Brain microvascular endothelial cell (primary cell): ENCODE measurements at regions not wholly inside any gene's neighbourhood (a gene's known extent, or its start where the extent isn't known, plus 50 kb on each side); places are given as distances from the start of the nearest gene placed in this dataset.

Experiments
- DNase-seq: peaks from one replicate; pipeline ENCODE4 v3.0.0-alpha.2; 2020
- H3K27ac ChIP-seq: fragments of 250-450 bp; sonication (Bioruptor Pico); 2 replicates; pipeline ENCODE4 v1.5.1; 2020; ENCODE audit warnings: mild to moderate bottlenecking, moderate library complexity
- H3K27me3 ChIP-seq: fragments of 250-450 bp; sonication (Bioruptor Pico); replicated peaks from 2 replicates; pipeline ENCODE4 v1.5.1; 2020; ENCODE audit warnings: mild to moderate bottlenecking
- H3K36me3 ChIP-seq: fragments of 250-450 bp; sonication (Bioruptor Pico); replicated peaks from 2 replicates; pipeline ENCODE4 v1.5.1; 2020; ENCODE audit warnings: mild to moderate bottlenecking
- H3K4me3 ChIP-seq: 2 replicates; pipeline ENCODE4 v1.5.1; 2011; ENCODE audit warnings: low read depth, mild to moderate bottlenecking, control low read depth, low read length, moderate library complexity
- CTCF ChIP-seq: IDR thresholded peaks from 2 replicates; pipeline ENCODE4 v1.5.1; 2011; ENCODE audit warnings: low read depth, mild to moderate bottlenecking, moderate library complexity, low read length, control low read depth, inconsistent platforms; ENCODE audit errors: missing control alignments
- in situ Hi-C: cut with HindIII; loops from 2 replicates; pipeline ENCODE4 v1.10.0; 2017; ENCODE audit warnings: low sequenced_read_pairs, low pct_ligation_motif_present

- in situ Hi-C loops, result no loop called here
- TF ChIP-seq CTCF, result no peak
- DNase-seq, result no peak
- H3K4me3 ChIP-seq, result no peak overlapping the region
- no peaks in the 10 kb centered on the region for H3K36me3 ChIP-seq
- no peaks in the 10 kb centered on the region for H3K27me3 ChIP-seq
- H3K27ac ChIP-seq, result no peak overlapping the region
These were observed 141.0 kb upstream of the RMST start for GRCh38 chr12:97321621-97322020.

GRCh38 chr12:97322388-97322787 is 140.2 kb upstream of the RMST start:
- Histone ChIP-seq H3K4me3 (no peak overlapping the region), H3K27me3 (no peaks in the 10 kb centered on the region), H3K27ac (no peak overlapping the region), H3K36me3 (no peaks in the 10 kb centered on the region)
- no peak for TF ChIP-seq CTCF
- in situ Hi-C loops, result no loop called here
- DNase-seq, result no peak

GRCh38 chr12:97323154-97323553 is 139.4 kb upstream of the RMST start:
- no peaks in the 10 kb centered on the region for H3K36me3 ChIP-seq
- no peaks in the 10 kb centered on the region for H3K27me3 ChIP-seq
- H3K27ac ChIP-seq, result no peak overlapping the region
- in situ Hi-C loops, result no loop called here
- no peak for DNase-seq
- no peak for TF ChIP-seq CTCF
- no peak overlapping the region for H3K4me3 ChIP-seq

GRCh38 chr12:97324471-97324870 is 138.1 kb upstream of the RMST start:
- Histone ChIP-seq H3K27ac (no peak overlapping the region), H3K27me3 (no peaks in the 10 kb centered on the region), H3K36me3 (no peaks in the 10 kb centered on the region), H3K4me3 (no peak overlapping the region)
- TF ChIP-seq CTCF, result no peak
- no peak for DNase-seq
- in situ Hi-C loops, result no loop called here

GRCh38 chr12:97335115-97335514 is 127.5 kb upstream of the RMST start:
- Histone ChIP-seq H3K4me3 (no peak overlapping the region), H3K36me3 (no peaks in the 10 kb centered on the region), H3K27me3 (no peaks in the 10 kb centered on the region), H3K27ac (no peak overlapping the region)
- in situ Hi-C loops, result no loop called here
- no peak for TF ChIP-seq CTCF
- no peak for DNase-seq

GRCh38 chr12:97336900-97337751 is 125.5 kb upstream of the RMST start:
- no peaks in the 10 kb centered on the region for H3K36me3 ChIP-seq
- in situ Hi-C loops, result no loop called here
- no peak overlapping the region for H3K27ac ChIP-seq
- no peaks in the 10 kb centered on the region for H3K27me3 ChIP-seq
- H3K4me3 ChIP-seq, result no peak overlapping the region
- DNase-seq, result no peak
- TF ChIP-seq CTCF, result no peak
